SK-N-SH (cell line): ENCODE measurements at regions not wholly inside any gene's neighbourhood (a gene's known extent, or its start where the extent isn't known, plus 50 kb on each side); places are given as distances from the start of the nearest gene placed in this dataset.

Experiments used
- CTCF ChIA-PET: fragments of 300-600, 350-600 bp; formaldehyde crosslinking; extraction: SDS; loops from one replicate; lab custom pipeline; 2021; lab: Yijun Ruan, JAX
- POLR2A ChIA-PET: fragments of 350-600 bp; sonication (Branson Sonifier 250); formaldehyde crosslinking; extraction: SDS; loops from one replicate; lab custom pipeline; 2020; ENCODE audit warnings: antibody characterized with exemption, inconsistent platforms; lab: Yijun Ruan, JAX
- DNase-seq: peaks from one replicate; pipeline ENCODE4 v3.0.0; 2012
- H2AFZ ChIP-seq: fragments of 200-600 bp; sonication (generic); 2 replicates; pipeline ENCODE4 v1.8.1; 2016; ENCODE audit warnings: antibody characterized with exemption, mild to moderate bottlenecking, low read depth
- H3F3A ChIP-seq: fragments of 200-600 bp; sonication (generic); replicated peaks from 2 replicates; pipeline ENCODE3; 2016; ENCODE audit warnings: antibody characterized with exemption, mild to moderate bottlenecking; ENCODE audit not compliant: insufficient read depth
- H3K27ac ChIP-seq, 2 experiments: fragments of 200-500 bp in 1 of 2; fragments of 200-600 bp in 1 of 2; sonication (Bioruptor generic) in 1 of 2; sonication (generic), shearing (Covaris generic) in 1 of 2; 2 replicates each; pipeline versions ENCODE4 v1.5.1 to v1.6.1; 2014 to 2016; ENCODE audit warnings: low read depth in 2 of 2, inconsistent platforms in 1 of 2, low read length in 1 of 2, mild to moderate bottlenecking in 1 of 2, mixed read lengths in 1 of 2
- H3K27me3 ChIP-seq: fragments of 200-600 bp; sonication (generic), shearing (Covaris generic); 2 replicates; pipeline ENCODE4 v1.6.1; 2016; ENCODE audit warnings: mixed run types; ENCODE audit not compliant: insufficient read depth
- H3K36me3 ChIP-seq, 2 experiments: fragments of 200-500 bp in 1 of 2; fragments of 200-600 bp in 1 of 2; sonication (Bioruptor generic) in 1 of 2; sonication (generic) in 1 of 2; replicated peaks in 1 of 2; 2 replicates each; pipeline versions ENCODE3 to v1.5.1; 2014 to 2016; ENCODE audit warnings: low read length in 1 of 2, mild to moderate bottlenecking in 1 of 2; ENCODE audit not compliant: insufficient read depth in 2 of 2, control insufficient read depth in 1 of 2
- H3K4me1 ChIP-seq, 2 experiments: fragments of 200-500 bp in 1 of 2; fragments of 200-600 bp in 1 of 2; sonication (Bioruptor generic) in 1 of 2; sonication (generic), shearing (Covaris generic) in 1 of 2; 2 replicates each; pipeline versions ENCODE4 v1.5.1 to v1.6.1; 2014 to 2016; ENCODE audit warnings: low read depth in 1 of 2, low read length in 1 of 2, mixed run types in 1 of 2; ENCODE audit not compliant: insufficient read depth in 2 of 2, control insufficient read depth in 1 of 2
- H3K4me2 ChIP-seq: fragments of 200-600 bp; sonication (generic), shearing (Covaris generic); 2 replicates; pipeline ENCODE4 v1.6.1; 2017; ENCODE audit warnings: mixed run types
- H3K4me3 ChIP-seq, 2 experiments: fragments of 200-500 bp in 1 of 2; fragments of 200-600 bp in 1 of 2; sonication (Bioruptor generic) in 1 of 2; sonication (generic), shearing (Covaris generic) in 1 of 2; 2 replicates each; pipeline versions ENCODE4 v1.5.1 to v1.8.1; 2014 to 2016; ENCODE audit warnings: low read depth in 2 of 2, inconsistent platforms in 1 of 2, low read length in 1 of 2, mild to moderate bottlenecking in 1 of 2, mixed read lengths in 1 of 2, moderate library complexity in 1 of 2
- H3K79me2 ChIP-seq: fragments of 200-600 bp; sonication (generic); 2 replicates; pipeline ENCODE4 v1.8.1; 2017; ENCODE audit warnings: mild to moderate bottlenecking; ENCODE audit not compliant: insufficient read depth
- H3K9ac ChIP-seq: fragments of 200-600 bp; sonication (generic); 2 replicates; pipeline ENCODE4 v1.6.1; 2017; ENCODE audit warnings: mixed run types
- H3K9me2 ChIP-seq: fragments of 200-600 bp; sonication (generic); 2 replicates; pipeline ENCODE4 v1.6.1; 2017; ENCODE audit warnings: mixed run types
- H3K9me3 ChIP-seq: fragments of 200-600 bp; sonication (generic); 2 replicates; pipeline ENCODE4 v1.6.1; 2017; ENCODE audit warnings: mixed run types, mild to moderate bottlenecking, moderate library complexity
- H4K20me1 ChIP-seq: fragments of 200-600 bp; sonication (generic); 2 replicates; pipeline ENCODE4 v1.6.1; 2017; ENCODE audit warnings: mild to moderate bottlenecking, mixed run types; ENCODE audit not compliant: insufficient read depth
- CHD2 ChIP-seq: fragments of 150-350 bp; IDR thresholded peaks from 2 replicates; pipeline ENCODE4 v1.6.1; 2018; ENCODE audit warnings: low read length; ENCODE audit not compliant: partially characterized antibody
- EZH2phosphoT487 ChIP-seq: fragments of 200-600 bp; sonication (generic); IDR thresholded peaks from 2 replicates; pipeline ENCODE4 v1.6.1; 2017; ENCODE audit warnings: low read depth, mixed run types, mild to moderate bottlenecking, antibody characterized with exemption, moderate library complexity, borderline replicate concordance
- FOSL2 ChIP-seq: IDR thresholded peaks from 2 replicates; pipeline ENCODE4 v1.4.0; 2012; ENCODE audit warnings: low read depth, mild to moderate bottlenecking, moderate library complexity, borderline replicate concordance
- FOXJ3 ChIP-seq: sonication (generic); formaldehyde crosslinking; IDR thresholded peaks from 2 replicates; pipeline ENCODE4 v1.5.1; 2020; ENCODE audit warnings: mild to moderate bottlenecking, missing genetic modification reagents
- GABPA ChIP-seq: IDR thresholded peaks from 2 replicates; pipeline ENCODE4 v1.4.0; 2012; ENCODE audit warnings: low read depth, mild to moderate bottlenecking
- JUND ChIP-seq: IDR thresholded peaks from 2 replicates; pipeline ENCODE4 v1.4.0; 2012
- MXI1 ChIP-seq: IDR thresholded peaks from 2 replicates; pipeline ENCODE4 v1.6.1; 2012; ENCODE audit warnings: mild to moderate bottlenecking, low read depth, low read length, improper control_type of control experiment
- NFIC ChIP-seq: IDR thresholded peaks from 2 replicates; pipeline ENCODE4 v1.4.0; 2012; ENCODE audit warnings: borderline replicate concordance
- POLR2AphosphoS5 ChIP-seq: IDR thresholded peaks from 2 replicates; pipeline ENCODE4 v1.6.1; 2012; ENCODE audit warnings: low read depth, low read length
- RAD21 ChIP-seq: IDR thresholded peaks from 2 replicates; pipeline ENCODE4 v1.6.1; 2012; ENCODE audit warnings: mild to moderate bottlenecking, low read length
- RCOR1 ChIP-seq: fragments of 150-350 bp; IDR thresholded peaks from 2 replicates; pipeline ENCODE4 v1.6.1; 2017; ENCODE audit warnings: antibody characterized with exemption, low read length
- SIN3A ChIP-seq: IDR thresholded peaks from 2 replicates; pipeline ENCODE4 v1.6.1; 2012; ENCODE audit warnings: low read depth, mild to moderate bottlenecking, low read length, moderate library complexity, borderline replicate concordance
- SMC3 ChIP-seq: IDR thresholded peaks from 2 replicates; pipeline ENCODE4 v1.6.1; 2012; ENCODE audit warnings: low read depth, low read length, improper control_type of control experiment
- YY1 ChIP-seq: IDR thresholded peaks from 2 replicates; pipeline ENCODE4 v1.4.0; 2012; ENCODE audit warnings: low read depth, mild to moderate bottlenecking
- WGBS: methylation state at CpG from one replicate; pipeline ENCODE4 v1.1.6; 2017; ENCODE audit warnings: low lambda C conversion rate; 5-methylcytosine and 5-hydroxymethylcytosine counted together
- TF ChIP-seq, protein P1 (sequence below): IDR thresholded peaks from 2 replicates; pipeline ENCODE4; 2012
- TF ChIP-seq, protein P2 (sequence below): IDR thresholded peaks from 2 replicates; pipeline ENCODE4 v1.6.1; 2012; ENCODE audit warnings: mild to moderate bottlenecking, low read depth, low read length, moderate library complexity
- TF ChIP-seq, protein P3 (sequence below): fragments of 150-350 bp; IDR thresholded peaks from 2 replicates; pipeline ENCODE4 v1.6.1; 2016; ENCODE audit warnings: mild to moderate bottlenecking, low read depth, low read length
- TF ChIP-seq, protein P4 (sequence below): IDR thresholded peaks from 2 replicates; pipeline ENCODE4 v1.4.0; 2012; ENCODE audit warnings: low read depth

DNA sequence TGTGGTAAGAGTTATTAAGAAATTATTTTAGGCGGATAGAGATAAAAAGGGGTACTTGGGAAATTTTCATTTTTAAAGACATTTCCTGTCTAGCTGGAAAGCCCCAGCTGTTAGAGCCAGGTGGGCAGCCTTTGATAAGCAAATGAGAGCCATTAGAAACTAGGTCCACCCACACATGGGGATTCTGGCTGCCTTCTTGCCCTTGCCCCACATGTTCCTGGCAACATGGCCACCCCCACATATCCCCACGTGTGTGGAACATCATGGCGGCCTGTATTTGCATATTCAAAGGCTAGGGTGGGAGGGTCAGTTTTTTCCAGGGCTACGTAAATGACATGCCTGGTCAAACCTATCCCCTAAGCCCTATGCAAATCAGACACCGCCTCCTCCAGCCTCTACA lies 1382.1 kb downstream of the AACS start:
- CTCF ChIA-PET: no interaction called here
- Histone ChIP-seq H3K9me3 (no peaks in the 10 kb centered on the region), H3K9ac (no peak overlapping the region), H3F3A (no peaks in the 10 kb centered on the region), H3K36me3 (no peaks in the 10 kb centered on the region), H2AFZ (no peak overlapping the region), H4K20me1 (no peaks in the 10 kb centered on the region), H3K79me2 (no peaks in the 10 kb centered on the region), H3K9me2 (no peaks in the 10 kb centered on the region), H3K27me3 (no peaks in the 10 kb centered on the region), H3K4me2 (no peak overlapping the region), H3K4me1 (no peaks in the 10 kb centered on the region), H3K27ac (no peak overlapping the region), H3K4me3 (no peak overlapping the region)
- POLR2A ChIA-PET: no interaction called here
- WGBS: 49% methylated on average over 5 of the region's 5 CpGs
- DNase-seq: no peak
- TF ChIP-seq SIN3A: no peak
- TF ChIP-seq, protein P1, sequence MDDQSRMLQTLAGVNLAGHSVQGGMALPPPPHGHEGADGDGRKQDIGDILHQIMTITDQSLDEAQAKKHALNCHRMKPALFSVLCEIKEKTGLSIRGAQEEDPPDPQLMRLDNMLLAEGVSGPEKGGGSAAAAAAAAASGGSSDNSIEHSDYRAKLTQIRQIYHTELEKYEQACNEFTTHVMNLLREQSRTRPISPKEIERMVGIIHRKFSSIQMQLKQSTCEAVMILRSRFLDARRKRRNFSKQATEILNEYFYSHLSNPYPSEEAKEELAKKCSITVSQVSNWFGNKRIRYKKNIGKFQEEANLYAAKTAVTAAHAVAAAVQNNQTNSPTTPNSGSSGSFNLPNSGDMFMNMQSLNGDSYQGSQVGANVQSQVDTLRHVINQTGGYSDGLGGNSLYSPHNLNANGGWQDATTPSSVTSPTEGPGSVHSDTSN: no peak
- no peak for TF ChIP-seq FOSL2
- TF ChIP-seq CHD2: no peak
- TF ChIP-seq RAD21: no peak
- TF ChIP-seq RCOR1: no peak
- no peak for TF ChIP-seq FOXJ3 (CRISPR knock-in tag)
- no peak for TF ChIP-seq EZH2phosphoT487
- TF ChIP-seq NFIC: no peak
- TF ChIP-seq, protein P2, sequence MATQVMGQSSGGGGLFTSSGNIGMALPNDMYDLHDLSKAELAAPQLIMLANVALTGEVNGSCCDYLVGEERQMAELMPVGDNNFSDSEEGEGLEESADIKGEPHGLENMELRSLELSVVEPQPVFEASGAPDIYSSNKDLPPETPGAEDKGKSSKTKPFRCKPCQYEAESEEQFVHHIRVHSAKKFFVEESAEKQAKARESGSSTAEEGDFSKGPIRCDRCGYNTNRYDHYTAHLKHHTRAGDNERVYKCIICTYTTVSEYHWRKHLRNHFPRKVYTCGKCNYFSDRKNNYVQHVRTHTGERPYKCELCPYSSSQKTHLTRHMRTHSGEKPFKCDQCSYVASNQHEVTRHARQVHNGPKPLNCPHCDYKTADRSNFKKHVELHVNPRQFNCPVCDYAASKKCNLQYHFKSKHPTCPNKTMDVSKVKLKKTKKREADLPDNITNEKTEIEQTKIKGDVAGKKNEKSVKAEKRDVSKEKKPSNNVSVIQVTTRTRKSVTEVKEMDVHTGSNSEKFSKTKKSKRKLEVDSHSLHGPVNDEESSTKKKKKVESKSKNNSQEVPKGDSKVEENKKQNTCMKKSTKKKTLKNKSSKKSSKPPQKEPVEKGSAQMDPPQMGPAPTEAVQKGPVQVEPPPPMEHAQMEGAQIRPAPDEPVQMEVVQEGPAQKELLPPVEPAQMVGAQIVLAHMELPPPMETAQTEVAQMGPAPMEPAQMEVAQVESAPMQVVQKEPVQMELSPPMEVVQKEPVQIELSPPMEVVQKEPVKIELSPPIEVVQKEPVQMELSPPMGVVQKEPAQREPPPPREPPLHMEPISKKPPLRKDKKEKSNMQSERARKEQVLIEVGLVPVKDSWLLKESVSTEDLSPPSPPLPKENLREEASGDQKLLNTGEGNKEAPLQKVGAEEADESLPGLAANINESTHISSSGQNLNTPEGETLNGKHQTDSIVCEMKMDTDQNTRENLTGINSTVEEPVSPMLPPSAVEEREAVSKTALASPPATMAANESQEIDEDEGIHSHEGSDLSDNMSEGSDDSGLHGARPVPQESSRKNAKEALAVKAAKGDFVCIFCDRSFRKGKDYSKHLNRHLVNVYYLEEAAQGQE: no peak
- TF ChIP-seq GABPA: no peak
- no peak for TF ChIP-seq SMC3
- TF ChIP-seq POLR2AphosphoS5: no peak
- no peak for TF ChIP-seq YY1
- TF ChIP-seq MXI1: no peak
- TF ChIP-seq, protein P3, sequence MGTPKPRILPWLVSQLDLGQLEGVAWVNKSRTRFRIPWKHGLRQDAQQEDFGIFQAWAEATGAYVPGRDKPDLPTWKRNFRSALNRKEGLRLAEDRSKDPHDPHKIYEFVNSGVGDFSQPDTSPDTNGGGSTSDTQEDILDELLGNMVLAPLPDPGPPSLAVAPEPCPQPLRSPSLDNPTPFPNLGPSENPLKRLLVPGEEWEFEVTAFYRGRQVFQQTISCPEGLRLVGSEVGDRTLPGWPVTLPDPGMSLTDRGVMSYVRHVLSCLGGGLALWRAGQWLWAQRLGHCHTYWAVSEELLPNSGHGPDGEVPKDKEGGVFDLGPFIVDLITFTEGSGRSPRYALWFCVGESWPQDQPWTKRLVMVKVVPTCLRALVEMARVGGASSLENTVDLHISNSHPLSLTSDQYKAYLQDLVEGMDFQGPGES: no peak
- TF ChIP-seq, protein P4, sequence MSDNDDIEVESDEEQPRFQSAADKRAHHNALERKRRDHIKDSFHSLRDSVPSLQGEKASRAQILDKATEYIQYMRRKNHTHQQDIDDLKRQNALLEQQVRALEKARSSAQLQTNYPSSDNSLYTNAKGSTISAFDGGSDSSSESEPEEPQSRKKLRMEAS: no peak
- no peak for TF ChIP-seq JUND
